ENCODE measurements at regions not wholly inside any gene's neighbourhood (a gene's known extent, or its start where the extent isn't known, plus 50 kb on each side); places are given as distances from the start of the nearest gene placed in this dataset.

DNA sequence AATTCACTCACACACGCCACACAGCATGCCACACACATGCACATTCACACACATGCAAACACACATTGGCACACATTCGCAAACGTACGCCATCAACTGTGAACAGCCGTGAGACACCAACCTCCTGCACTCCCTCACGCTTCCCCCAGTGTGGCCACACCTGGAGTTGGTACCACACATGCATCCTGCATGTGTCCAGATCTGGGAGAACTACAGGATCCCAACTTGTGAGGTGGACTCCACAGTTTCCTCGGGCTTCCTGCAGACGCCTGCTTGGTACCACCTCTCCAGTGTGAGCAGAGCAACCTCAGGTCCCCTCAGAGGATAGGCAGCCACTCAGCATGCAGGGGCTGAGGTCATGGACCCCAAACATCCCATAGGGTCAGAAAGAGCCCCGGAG lies 239.0 kb downstream of the EIPR1 start:
- DNase-seq (ENCODE audit: low read depth) = no peak
- TF ChIP-seq CTCF (conservative IDR thresholded peaks at IDR 0.05; ENCODE audit: low read depth, low read length) = no peak

GRCh38 chr2:3137651-3138300 lies 239.8 kb downstream of the EIPR1 start:
- no peak for DNase-seq (ENCODE audit: low read depth)
- no peak for TF ChIP-seq CTCF (conservative IDR thresholded peaks at IDR 0.05; ENCODE audit: low read depth, low read length)
- H3K4me3 ChIP-seq (ENCODE audit: low read depth, low read length) = no peak overlapping the region

More for the DNA sequence above, 239.0 kb downstream of the EIPR1 start:
- H3K4me3 ChIP-seq (ENCODE audit: low read depth, low read length) = no peak overlapping the region

GRCh38 chr2:3135676-3136075 lies 241.9 kb downstream of the EIPR1 start:
- DNase-seq (ENCODE audit: low read depth) = no peak
- no peak for TF ChIP-seq CTCF (conservative IDR thresholded peaks at IDR 0.05; ENCODE audit: low read depth, low read length)
- H3K4me3 ChIP-seq (ENCODE audit: low read depth, low read length) = no peak overlapping the region

- no peak for TF ChIP-seq CTCF (conservative IDR thresholded peaks at IDR 0.05; ENCODE audit: low read depth, low read length)
- H3K4me3 ChIP-seq (ENCODE audit: low read depth, low read length) = no peak overlapping the region
- DNase-seq (ENCODE audit: low read depth) = no peak
Measured at GRCh38 chr2:3134026-3134571, 243.5 kb downstream of the EIPR1 start.

GRCh38 chr2:3132966-3133365 lies 244.7 kb downstream of the EIPR1 start:
- no peak for DNase-seq (ENCODE audit: low read depth)
- no peak for TF ChIP-seq CTCF (conservative IDR thresholded peaks at IDR 0.05; ENCODE audit: low read depth, low read length)

GRCh38 chr2:3132466-3132865 lies 245.2 kb downstream of the EIPR1 start:
- DNase-seq (ENCODE audit: low read depth) = no peak
- TF ChIP-seq CTCF (conservative IDR thresholded peaks at IDR 0.05; ENCODE audit: low read depth, low read length) = no peak
- no peak overlapping the region for H3K4me3 ChIP-seq (ENCODE audit: low read depth, low read length)

More at GRCh38 chr2:3132966-3133365, 244.7 kb downstream of the EIPR1 start:
- H3K4me3 ChIP-seq (ENCODE audit: low read depth, low read length) = no peak overlapping the region

All from choroid plexus epithelial cell (primary cell).